B cell (primary cell): ENCODE measurements at regions not wholly inside any gene's neighbourhood (a gene's known extent, or its start where the extent isn't known, plus 50 kb on each side); places are given as distances from the start of the nearest gene placed in this dataset.

Experiments used
- ATAC-seq: fragments of 200-7000 bp; cut with Tn5 transposase; one replicate; pipeline ENCODE4 v1.10.0; 2021; ENCODE audit warnings: low read depth, mild to moderate bottlenecking, moderate number of reproducible peaks, moderate library complexity
- CTCF ChIA-PET: fragments of 350-600 bp; sonication (Branson Sonifier 250); formaldehyde crosslinking; loops from one replicate; lab custom pipeline; 2021; ENCODE audit warnings: antibody characterized with exemption, inconsistent platforms; lab: Charles Lee
- POLR2A ChIA-PET: fragments of 350-600 bp; sonication (Branson Sonifier 250); formaldehyde crosslinking; loops from one replicate; lab custom pipeline; 2021; ENCODE audit warnings: antibody characterized with exemption; lab: Charles Lee
- DNase-seq: peaks from one replicate; pipeline ENCODE4 v3.0.0; 2013
- H2AFZ ChIP-seq: 2 replicates; pipeline ENCODE4 v1.6.1; 2012; ENCODE audit warnings: mild to moderate bottlenecking, low read depth, low read length; ENCODE audit not compliant: insufficient read depth, poor library complexity, severe bottlenecking
- H3K27ac ChIP-seq, 2 donors: 1 replicate in 1 of 2; 2 replicates in 1 of 2; pipeline ENCODE4 v1.5.1; 2012 to 2013; ENCODE audit warnings: low read length in 2 of 2, mild to moderate bottlenecking in 2 of 2, moderate library complexity in 1 of 2
- H3K27me3 ChIP-seq, 4 experiments: fragments of 200-600 bp in 1 of 4; sonication (generic) in 1 of 4; replicated peaks in 1 of 4; 1 replicate in 2 of 4; 2 replicates in 2 of 4; pipeline versions ENCODE4 v1.6.1 to v1.7.0; 2013 to 2016; ENCODE audit warnings: low read length in 3 of 4, mild to moderate bottlenecking in 2 of 4, mixed read lengths in 1 of 4, moderate library complexity in 1 of 4; ENCODE audit not compliant: insufficient read depth in 4 of 4, control insufficient read depth in 3 of 4; ENCODE audit errors: control extremely low read depth in 1 of 4
- H3K36me3 ChIP-seq, 2 experiments: replicated peaks in 1 of 2; 1 replicate in 1 of 2; 2 replicates in 1 of 2; pipeline versions ENCODE4 v1.6.1 to v1.7.1; 2013; ENCODE audit warnings: low read length in 1 of 2; ENCODE audit not compliant: insufficient read depth in 2 of 2, control insufficient read depth in 1 of 2; ENCODE audit errors: control extremely low read depth in 1 of 2, extremely low read depth in 1 of 2
- H3K4me1 ChIP-seq, 2 donors: fragments of 200-600 bp in 1 of 2; sonication (generic) in 1 of 2; 1 replicate in 1 of 2; 2 replicates in 1 of 2; pipeline versions ENCODE4 v1.5.1 to v1.6.1; 2013 to 2017; ENCODE audit warnings: low read length in 2 of 2; ENCODE audit not compliant: control insufficient read depth in 2 of 2, insufficient read depth in 2 of 2
- H3K4me2 ChIP-seq: replicated peaks from 2 replicates; pipeline ENCODE3; 2012; ENCODE audit warnings: mild to moderate bottlenecking, low read depth, low read length; ENCODE audit not compliant: poor library complexity, severe bottlenecking
- H3K4me3 ChIP-seq, 5 experiments: fragments of 200-600 bp in 1 of 5; sonication (generic) in 1 of 5; 1 replicate in 3 of 5; 2 replicates in 2 of 5; pipeline versions ENCODE4 v1.5.1 to v1.7.0; 2011 to 2016; ENCODE audit warnings: low read length in 4 of 5, mild to moderate bottlenecking in 4 of 5, low read depth in 2 of 5, control low read depth in 1 of 5, moderate library complexity in 1 of 5; ENCODE audit not compliant: insufficient read depth in 1 of 5; ENCODE audit errors: control extremely low read depth in 1 of 5, extremely low read depth in 1 of 5
- H3K79me2 ChIP-seq: fragments of 200-600 bp; sonication (generic); one replicate; pipeline ENCODE4 v1.6.0; 2016; ENCODE audit warnings: low read length; ENCODE audit not compliant: control insufficient read depth, insufficient read depth
- H3K9ac ChIP-seq: fragments of 200-600 bp; sonication (generic); 2 replicates; pipeline ENCODE4 v1.6.1; 2017; ENCODE audit warnings: mild to moderate bottlenecking, low read length, moderate library complexity
- H3K9me3 ChIP-seq, 3 donors: one replicate each; pipeline versions ENCODE4 v1.6.1 to v1.7.1; 2013; ENCODE audit warnings: low read length in 2 of 3; ENCODE audit not compliant: control insufficient read depth in 2 of 3, insufficient read depth in 1 of 3; ENCODE audit errors: control extremely low read depth in 1 of 3
- H4K20me1 ChIP-seq: 2 replicates; pipeline ENCODE4 v1.6.0; 2012; ENCODE audit warnings: mild to moderate bottlenecking, low read length; ENCODE audit not compliant: insufficient read depth, control insufficient read depth, poor library complexity, severe bottlenecking
- H3K27ac Mint-ChIP-seq: one replicate; pipeline ENCODE4 v1.8.0; 2021; ENCODE audit warnings: mixed read lengths
- H3K27me3 Mint-ChIP-seq: one replicate; pipeline ENCODE4 v1.8.0; 2021; ENCODE audit warnings: mixed read lengths
- H3K4me1 Mint-ChIP-seq: one replicate; pipeline ENCODE4 v1.8.0; 2021; ENCODE audit warnings: mixed read lengths
- H3K4me3 Mint-ChIP-seq: one replicate; pipeline ENCODE4 v1.8.0; 2021; ENCODE audit warnings: mixed read lengths
- H3K9me3 Mint-ChIP-seq: one replicate; pipeline ENCODE4 v1.8.0; 2022; ENCODE audit warnings: mixed read lengths; ENCODE audit not compliant: insufficient read depth
- EZH2 ChIP-seq: IDR thresholded peaks from 2 replicates; pipeline ENCODE4 v1.6.1; 2012; ENCODE audit warnings: borderline replicate concordance, low read depth, mild to moderate bottlenecking, moderate library complexity, low read length; ENCODE audit not compliant: insufficient read depth, poor library complexity, severe bottlenecking
- WGBS: methylation state at CpG from one replicate; pipeline ENCODE4 v1.1.5; 2013; ENCODE audit warnings: missing lambda C conversion rate; ENCODE audit not compliant: insufficient coverage; 5-methylcytosine and 5-hydroxymethylcytosine counted together
- intact Hi-C: fragments of 100-400 bp; cut with micrococcal nuclease; formaldehyde crosslinking; loops from one replicate; pipeline ENCODE4 v1.10.0; 2022
- TF ChIP-seq, protein P1 (sequence below): fragments of 200-600 bp; IDR thresholded peaks from one replicate; pipeline ENCODE4 v1.8.0; 2022; ENCODE audit warnings: antibody characterized with exemption, mild to moderate bottlenecking

DNA sequence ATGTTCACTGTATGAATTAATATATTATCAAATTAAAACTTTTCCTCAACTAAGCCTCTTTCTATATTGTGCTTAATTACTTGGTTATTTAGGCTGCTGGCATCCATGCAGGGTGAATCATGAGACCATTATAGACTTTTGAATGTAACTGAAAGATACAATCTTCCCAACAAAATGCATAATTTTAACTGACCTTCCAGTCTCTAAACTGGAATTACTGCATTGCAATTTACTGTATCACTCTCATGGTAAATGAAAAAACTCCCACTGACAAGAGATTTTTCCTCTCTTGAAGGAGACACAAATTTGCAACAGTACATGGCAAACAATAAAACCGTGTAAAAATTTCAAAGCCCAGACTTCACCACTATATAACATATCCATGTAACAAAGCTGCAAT is 349.5 kb downstream of the DRD1 start:
- Histone ChIP-seq H3K4me2 (no peak overlapping the region), H3K27ac (no peak overlapping the region), H3K4me3 (no peak overlapping the region), H3K79me2 (no peaks in the 10 kb centered on the region), H3K27me3 (no peaks in the 10 kb centered on the region), H3K9ac (no peak overlapping the region), H4K20me1 (no peaks in the 10 kb centered on the region), H3K9me3 (no peaks in the 10 kb centered on the region), H3K36me3 (no peaks in the 10 kb centered on the region), H2AFZ (no peak overlapping the region), H3K4me1 (no peaks in the 10 kb centered on the region)
- intact Hi-C loops, result no loop called here
- no peaks in the 10 kb centered on the region for H3K4me1 Mint-ChIP-seq
- ChIA-PET POLR2A (no interaction called here), CTCF (no interaction called here)
- WGBS, result no CpG with 5 or more reads among the region's 1 CpG
- DNase-seq (no peak), ATAC-seq (no peak)
- TF ChIP-seq EZH2, result no peak
- TF ChIP-seq, protein P1, sequence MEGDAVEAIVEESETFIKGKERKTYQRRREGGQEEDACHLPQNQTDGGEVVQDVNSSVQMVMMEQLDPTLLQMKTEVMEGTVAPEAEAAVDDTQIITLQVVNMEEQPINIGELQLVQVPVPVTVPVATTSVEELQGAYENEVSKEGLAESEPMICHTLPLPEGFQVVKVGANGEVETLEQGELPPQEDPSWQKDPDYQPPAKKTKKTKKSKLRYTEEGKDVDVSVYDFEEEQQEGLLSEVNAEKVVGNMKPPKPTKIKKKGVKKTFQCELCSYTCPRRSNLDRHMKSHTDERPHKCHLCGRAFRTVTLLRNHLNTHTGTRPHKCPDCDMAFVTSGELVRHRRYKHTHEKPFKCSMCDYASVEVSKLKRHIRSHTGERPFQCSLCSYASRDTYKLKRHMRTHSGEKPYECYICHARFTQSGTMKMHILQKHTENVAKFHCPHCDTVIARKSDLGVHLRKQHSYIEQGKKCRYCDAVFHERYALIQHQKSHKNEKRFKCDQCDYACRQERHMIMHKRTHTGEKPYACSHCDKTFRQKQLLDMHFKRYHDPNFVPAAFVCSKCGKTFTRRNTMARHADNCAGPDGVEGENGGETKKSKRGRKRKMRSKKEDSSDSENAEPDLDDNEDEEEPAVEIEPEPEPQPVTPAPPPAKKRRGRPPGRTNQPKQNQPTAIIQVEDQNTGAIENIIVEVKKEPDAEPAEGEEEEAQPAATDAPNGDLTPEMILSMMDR, result no peak
- H3K27ac Mint-ChIP-seq, result no peak overlapping the region
- peaks cover 3% of the 10 kb centered on the region for H3K27me3 Mint-ChIP-seq
- H3K9me3 Mint-ChIP-seq, result no peaks in the 10 kb centered on the region
- no peak overlapping the region for H3K4me3 Mint-ChIP-seq

DNA sequence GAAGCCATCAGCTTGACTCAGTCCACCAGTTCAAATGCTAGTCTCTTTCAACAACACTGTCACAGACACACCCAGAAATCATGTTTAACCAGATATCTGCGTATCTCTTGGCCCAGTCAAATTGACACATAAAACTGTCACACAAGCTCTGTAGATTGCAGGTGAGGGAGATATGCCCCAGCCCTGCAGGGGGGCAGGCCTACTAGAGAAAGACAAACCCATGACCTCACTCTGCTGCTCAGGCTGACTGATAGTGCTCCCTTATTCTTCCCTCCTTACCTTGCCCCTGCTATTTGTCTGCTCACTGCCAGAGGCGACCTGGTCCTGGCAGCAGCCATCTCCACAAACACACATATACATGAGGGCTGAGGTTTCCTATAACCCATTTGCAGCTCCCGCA is 351.3 kb downstream of the DRD1 start:
- no peak overlapping the region for H2AFZ ChIP-seq
- no peak overlapping the region for H3K27ac ChIP-seq
- intact Hi-C loops, result no loop called here
- ChIA-PET CTCF (no interaction called here), POLR2A (no interaction called here)
- Mint-ChIP-seq H3K4me3 (no peak overlapping the region), H3K27me3 (peaks cover 3% of the 10 kb centered on the region), H3K9me3 (no peaks in the 10 kb centered on the region), H3K4me1 (no peaks in the 10 kb centered on the region), H3K27ac (no peak overlapping the region)
- DNase-seq (no peak), ATAC-seq (no peak)
- no peak overlapping the region for H3K4me3 ChIP-seq
- TF ChIP-seq, protein P1, result no peak
- TF ChIP-seq EZH2, result no peak
- H3K79me2 ChIP-seq, result no peaks in the 10 kb centered on the region
- H3K27me3 ChIP-seq, result no peaks in the 10 kb centered on the region
- no peaks in the 10 kb centered on the region for H4K20me1 ChIP-seq
- H3K9ac ChIP-seq, result no peak overlapping the region
- no peaks in the 10 kb centered on the region for H3K36me3 ChIP-seq
- WGBS, result no CpG with 5 or more reads among the region's 3 CpGs
- no peaks in the 10 kb centered on the region for H3K9me3 ChIP-seq
- no peaks in the 10 kb centered on the region for H3K4me1 ChIP-seq
- H3K4me2 ChIP-seq, result no peak overlapping the region
